K562 (cell line): ENCODE measurements at regions not wholly inside any gene's neighbourhood (a gene's known extent, or its start where the extent isn't known, plus 50 kb on each side); places are given as distances from the start of the nearest gene placed in this dataset.

Source experiments
- ATAC-seq: fragments of 200-7000 bp; cut with Tn5 transposase; 3 replicates; pipeline ENCODE4 v1.9.1; 2020; ENCODE audit warnings: moderate library complexity
- BruUV-seq: library from RNA; stranded (reverse); fragments of 400-500 nt; replicated peaks from 2 replicates; lab custom pipeline; 2021; lab: Mats Ljungman, UMichigan
- CTCF ChIA-PET: fragments of 300-600 bp; formaldehyde crosslinking; extraction: SDS; loops from one replicate; lab custom pipeline; 2021; ENCODE audit warnings: low intra/inter-chr PET ratio; lab: Yijun Ruan, JAX
- POLR2A ChIA-PET: fragments of 300-600, 350-650 bp; sonication (Branson Sonifier 250); formaldehyde crosslinking; extraction: SDS; loops from one replicate; lab custom pipeline; 2021; ENCODE audit warnings: antibody characterized with exemption, inconsistent platforms; lab: Yijun Ruan, JAX
- DNase-seq, 4 experiments: peaks; one replicate each; pipeline versions ENCODE4 v3.0.0 to v3.0.0-alpha.2; 2011 to 2018; ENCODE audit warnings: low spot score in 3 of 4, mixed read lengths in 3 of 4; ENCODE audit errors: extremely low read depth in 1 of 4
- FAIRE-seq: peaks from 2 replicates; lab custom pipeline; 2011; peaks lifted over from hg19 to GRCh38; lab: Jason Lieb, UNC
- H2AFZ ChIP-seq: 2 replicates; pipeline ENCODE4 v1.6.0; 2011; ENCODE audit warnings: low read depth, low read length, control low read depth, inconsistent platforms
- H3K27ac ChIP-seq: fragments of 200-600 bp; 3 replicates; pipeline ENCODE4 v1.8.0; 2011; ENCODE audit warnings: low read depth, mild to moderate bottlenecking, control low read depth, inconsistent platforms, low read length, moderate library complexity, mixed read lengths; ENCODE audit errors: extremely low read depth
- H3K27me3 ChIP-seq, 2 experiments: fragments of 300-600 bp in 1 of 2; 2 replicates in 1 of 2; 3 replicates in 1 of 2; pipeline versions ENCODE4 v1.6.0 to v1.8.0; 2011; ENCODE audit warnings: inconsistent platforms in 2 of 2, low read length in 2 of 2, mild to moderate bottlenecking in 1 of 2, mixed read lengths in 1 of 2, moderate library complexity in 1 of 2; ENCODE audit not compliant: control insufficient read depth in 2 of 2, insufficient read depth in 2 of 2
- H3K36me3 ChIP-seq: fragments of 300-600 bp; 3 replicates; pipeline ENCODE4 v1.8.0; 2011; ENCODE audit warnings: mild to moderate bottlenecking, low read length, inconsistent platforms; ENCODE audit not compliant: control insufficient read depth, insufficient read depth
- H3K4me1 ChIP-seq, 2 experiments: fragments of 200-600 bp in 1 of 2; replicated peaks in 1 of 2; 2 replicates in 1 of 2; 3 replicates in 1 of 2; pipeline versions ENCODE4 v1.5.1 to v1.8.0; 2011; ENCODE audit warnings: inconsistent platforms in 2 of 2, low read length in 2 of 2, mild to moderate bottlenecking in 1 of 2, mixed read lengths in 1 of 2, moderate library complexity in 1 of 2; ENCODE audit not compliant: control insufficient read depth in 2 of 2, insufficient read depth in 2 of 2
- H3K4me2 ChIP-seq: 2 replicates; pipeline ENCODE4 v1.6.1; 2011; ENCODE audit warnings: low read length, control low read depth, inconsistent platforms, mixed read lengths; ENCODE audit not compliant: insufficient read depth
- H3K4me3 ChIP-seq: fragments of 200-600 bp; sonication (generic), shearing (Covaris generic); 2 replicates; pipeline ENCODE4 v1.5.1; 2016; ENCODE audit warnings: control low read depth, inconsistent platforms
- H3K79me2 ChIP-seq: fragments of 200-600 bp; 3 replicates; pipeline ENCODE4 v1.8.0; 2011; ENCODE audit warnings: low read length, inconsistent platforms; ENCODE audit not compliant: control insufficient read depth, insufficient read depth
- H3K9ac ChIP-seq, 2 experiments: 2 replicates each; pipeline versions ENCODE4 v1.6.0 to v1.6.1; 2011; ENCODE audit warnings: low read depth in 2 of 2, low read length in 2 of 2, control low read depth in 1 of 2, inconsistent platforms in 1 of 2, mild to moderate bottlenecking in 1 of 2, mixed read lengths in 1 of 2; ENCODE audit not compliant: insufficient read depth in 1 of 2
- H3K9me1 ChIP-seq: one replicate; pipeline ENCODE4 v1.6.0; 2011; ENCODE audit warnings: inconsistent platforms, mild to moderate bottlenecking, low read length, moderate library complexity; ENCODE audit not compliant: control insufficient read depth, insufficient read depth
- H3K9me3 ChIP-seq: replicated peaks from 2 replicates; pipeline ENCODE4 v1.5.1; 2011; ENCODE audit warnings: low read depth, low read length, inconsistent platforms; ENCODE audit not compliant: control insufficient read depth, insufficient read depth
- H4K20me1 ChIP-seq: replicated peaks from 2 replicates; pipeline ENCODE4 v1.6.1; 2011; ENCODE audit warnings: low read length, inconsistent platforms, mixed read lengths; ENCODE audit not compliant: control insufficient read depth, insufficient read depth
- ELK1 ChIP-seq: sonication (generic); formaldehyde crosslinking; IDR thresholded peaks from 2 replicates; pipeline ENCODE4 v1.8.1; 2022; ENCODE audit warnings: missing genetic modification reagents
- HDAC6 ChIP-seq: IDR thresholded peaks from 2 replicates; pipeline ENCODE4 v1.6.1; 2012; ENCODE audit warnings: low read depth, mild to moderate bottlenecking, control low read depth, inconsistent platforms, low read length, moderate library complexity
- HMGXB4 ChIP-seq: sonication (generic); formaldehyde crosslinking; IDR thresholded peaks from 2 replicates; pipeline ENCODE4 v1.8.1; 2023; ENCODE audit warnings: mild to moderate bottlenecking, missing genetic modification reagents
- PHF8 ChIP-seq: fragments of 200-600 bp; sonication (generic); IDR thresholded peaks from 2 replicates; pipeline ENCODE4 v1.6.1; 2012; ENCODE audit warnings: mixed run types, mild to moderate bottlenecking, inconsistent platforms, low read length, moderate library complexity, borderline replicate concordance
- WHSC1 ChIP-seq: IDR thresholded peaks from one replicate; pipeline ENCODE4 v1.6.1; 2012; ENCODE audit warnings: low read length, control low read depth, inconsistent platforms
- ZNF133 ChIP-seq: fragments of 250-450 bp; sonication (Bioruptor Pico); IDR thresholded peaks from 2 replicates; pipeline ENCODE4 v1.4.0; 2020; ENCODE audit warnings: mild to moderate bottlenecking
- WGBS: fragments of 100-300 bp; shearing (Covaris generic); methylation state at CpG from one replicate; pipeline ENCODE4 v1.1.6; 2016; ENCODE audit warnings: low coverage, mixed read lengths; ENCODE audit not compliant: insufficient coverage; ENCODE audit errors: missing lambda C conversion rate; 5-methylcytosine and 5-hydroxymethylcytosine counted together
- in situ Hi-C: fragments of 300-500 bp; cut with MboI; formaldehyde crosslinking; loops from 4 replicates; pipeline ENCODE4 v1.15.0; 2018; ENCODE audit warnings: inconsistent platforms, mixed read lengths
- intact Hi-C: fragments of 100-400 bp; cut with micrococcal nuclease; formaldehyde crosslinking; loops from 2 replicates; pipeline ENCODE4 v1.14.2; 2022

DNA sequence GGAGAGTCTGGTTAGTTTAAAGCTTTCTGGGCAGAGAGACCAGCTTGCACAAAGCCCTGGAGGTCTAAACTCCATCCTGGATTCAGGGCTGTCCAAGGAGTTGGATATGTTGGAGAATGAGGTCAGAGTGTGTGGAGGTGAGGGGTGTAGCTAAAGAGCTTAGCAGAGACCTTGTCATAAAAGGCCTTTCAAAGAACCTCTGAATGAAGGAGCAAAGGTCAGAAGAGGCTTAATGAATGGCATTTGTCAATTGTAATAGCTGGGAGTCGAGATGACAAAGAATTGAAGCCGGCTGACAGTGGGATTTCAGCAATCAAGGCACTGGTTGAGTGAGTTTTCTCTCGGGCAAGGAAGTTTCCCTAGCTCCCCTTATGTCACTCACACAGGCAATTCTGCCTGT, 202.6 kb downstream of the PDCD6IP start:
- H3K27ac ChIP-seq = no peak overlapping the region

More for the DNA sequence above, 202.6 kb downstream of the PDCD6IP start:
- in situ Hi-C loops (loop anchor here (25.0 kb wide), 1 partner anchor 686 kb away; no protein-coding TSS in a partner anchor), intact Hi-C loops (no loop called here)
- H3K4me2 ChIP-seq = no peak overlapping the region
- WGBS = 11% methylated on average over 3 of the region's 3 CpGs
- no peaks in the 10 kb centered on the region for H3K36me3 ChIP-seq
- no peaks in the 10 kb centered on the region for H3K4me1 ChIP-seq
- ChIA-PET CTCF (no interaction called here), POLR2A (interaction anchor here (0.6 to 1.2 kb wide), 5 partner anchors 11 to 291 kb away, joined by 3 to 4 read pairs (median 3); no protein-coding TSS in a partner anchor)
- H2AFZ ChIP-seq = no peak overlapping the region
- no peak overlapping the region for H3K9ac ChIP-seq
- no peaks in the 10 kb centered on the region for H3K9me3 ChIP-seq
- DNase-seq (no peak), ATAC-seq (no peak), FAIRE-seq (no peak)
- no peaks in the 10 kb centered on the region for H3K27me3 ChIP-seq
- no peak overlapping the region for H3K4me3 ChIP-seq
- H3K9me1 ChIP-seq = no peaks in the 10 kb centered on the region
- no TSS peak for BruUV-seq
- TF ChIP-seq HDAC6 (no peak), PHF8 (no peak), ZNF133 (CRISPR knock-in tag) (no peak), ELK1 (CRISPR knock-in tag) (no peak), WHSC1 (no peak), HMGXB4 (CRISPR knock-in tag) (no peak)
- H3K79me2 ChIP-seq = no peaks in the 10 kb centered on the region
- H4K20me1 ChIP-seq = no peaks in the 10 kb centered on the region; the same call in 1 of the 2 replicates
